HK-2 (cell line): ENCODE measurements at regions not wholly inside any gene's neighbourhood (a gene's known extent, or its start where the extent isn't known, plus 50 kb on each side); places are given as distances from the start of the nearest gene placed in this dataset.
"Not testable (repeated sequence)": the region's sequence is repeated elsewhere in the genome, so short reads cannot be mapped to it uniquely, and the experiment has no call there.

ENCODE experiments used
- DNase-seq: peaks from one replicate; pipeline ENCODE4 v3.0.0-alpha.2; 2018; ENCODE audit not compliant: unreplicated experiment

DNA sequence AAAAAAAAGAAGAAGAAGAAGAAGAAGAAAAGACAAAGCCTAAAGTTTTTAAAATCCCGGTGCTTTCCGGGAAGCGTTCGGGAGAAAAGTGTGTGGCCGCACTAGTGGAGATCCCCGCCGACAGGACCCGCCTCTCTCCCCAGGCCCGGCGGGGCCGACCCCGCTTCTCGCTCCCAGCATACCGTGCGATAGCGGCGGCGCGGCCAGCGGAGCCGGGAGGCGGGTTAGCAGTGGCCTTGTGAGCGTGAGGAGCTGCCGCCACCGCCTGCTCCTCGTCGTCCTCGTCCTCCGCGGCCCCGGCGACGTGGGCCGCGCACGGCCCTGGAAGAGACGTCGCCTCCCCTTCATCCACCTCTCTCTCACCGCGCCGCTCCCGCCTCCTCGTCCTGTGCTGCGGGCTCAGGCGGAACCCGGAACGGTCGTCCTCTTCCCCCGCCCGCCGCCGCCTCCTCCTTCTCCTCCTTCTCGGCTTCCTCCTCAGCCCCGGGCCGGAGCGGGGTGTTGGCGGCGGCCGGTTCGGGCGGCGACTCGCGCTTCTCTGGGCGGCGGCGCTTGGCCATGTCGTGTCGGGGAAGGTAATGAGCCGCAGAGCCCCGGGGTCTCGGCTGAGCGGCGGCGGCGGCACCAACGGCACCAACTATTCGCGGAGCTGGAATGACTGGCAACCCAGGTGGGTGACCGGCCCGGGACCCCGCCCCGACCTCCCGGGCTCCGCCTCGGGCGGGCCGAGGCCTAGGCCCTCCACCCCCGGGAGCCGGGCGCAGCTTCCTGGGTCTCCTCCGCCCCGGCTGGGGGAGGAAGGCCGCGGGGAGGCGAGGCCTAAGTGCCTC, 62.6 kb upstream of the CDR2 start:
- DNase-seq: peak; percentile 63

GRCh38 chr16:22436326-22436822, 62.0 kb upstream of the CDR2 start:
- DNase-seq: not testable (repeated sequence)

- not testable (repeated sequence) for DNase-seq
Observed at GRCh38 chr16:22431314-22431713, 56.9 kb upstream of the CDR2 start.

GRCh38 chr16:22428654-22429053, 54.2 kb upstream of the CDR2 start:
- no peak for DNase-seq

DNA sequence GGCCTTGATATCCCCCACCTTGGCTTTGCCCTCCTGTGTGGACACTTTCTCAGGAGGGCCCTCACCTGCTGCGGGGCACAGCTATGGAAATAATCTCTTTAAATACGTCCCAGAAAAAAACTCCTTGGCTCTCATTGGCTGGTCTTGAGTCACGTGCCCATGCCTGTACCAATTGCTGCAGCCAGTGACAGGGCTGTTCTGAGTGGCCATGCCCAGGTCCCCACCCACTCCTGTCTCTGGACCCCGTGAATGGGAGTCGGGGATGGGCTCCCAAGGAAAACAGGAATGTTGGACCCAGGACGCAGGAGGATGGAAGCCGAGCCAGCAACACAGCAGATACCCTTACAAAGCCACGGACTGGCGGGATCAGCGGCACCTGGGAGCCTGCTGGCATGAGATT, 53.1 kb upstream of the CDR2 start:
- DNase-seq: no peak

GRCh38 chr16:22425847-22426246, 51.4 kb upstream of the CDR2 start:
- DNase-seq: no peak

DNA sequence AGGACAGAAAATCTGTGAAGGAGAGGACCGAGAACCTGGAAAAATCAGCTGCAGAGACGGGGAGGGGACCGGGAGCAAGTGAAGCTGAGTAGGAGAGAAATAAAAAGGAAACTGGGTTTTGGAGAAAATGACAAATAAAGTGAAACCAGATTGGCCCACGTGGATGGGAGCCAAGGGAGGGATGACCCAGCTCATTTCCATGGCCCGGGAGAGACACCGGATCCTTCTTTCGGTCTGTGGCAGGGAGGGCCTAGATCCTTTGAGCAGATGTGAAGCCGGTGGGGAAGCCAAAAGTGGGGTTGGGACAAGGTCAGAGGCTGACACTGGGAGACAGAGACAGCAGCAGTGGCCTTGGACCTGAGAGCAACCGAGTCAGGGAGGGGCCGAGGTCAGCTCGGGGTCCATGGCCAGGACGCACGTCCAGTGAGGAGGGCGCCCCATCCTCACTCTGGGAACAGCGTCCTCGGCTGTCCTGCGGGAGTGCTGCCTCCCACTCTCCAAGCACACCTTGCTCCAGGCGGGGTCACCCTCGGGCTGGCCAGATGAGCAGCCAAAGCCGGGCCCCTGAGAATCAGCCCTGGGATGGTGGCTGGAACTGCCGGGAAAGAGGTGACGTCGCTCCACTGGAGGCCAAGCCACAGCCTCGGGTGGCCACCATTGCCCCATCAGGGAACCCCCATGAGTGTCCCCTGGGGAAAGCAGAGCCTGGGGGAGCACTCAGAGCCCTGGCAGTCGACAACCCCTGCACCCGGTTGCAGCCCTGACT, 50.8 kb upstream of the CDR2 start:
- DNase-seq: no peak

DNA sequence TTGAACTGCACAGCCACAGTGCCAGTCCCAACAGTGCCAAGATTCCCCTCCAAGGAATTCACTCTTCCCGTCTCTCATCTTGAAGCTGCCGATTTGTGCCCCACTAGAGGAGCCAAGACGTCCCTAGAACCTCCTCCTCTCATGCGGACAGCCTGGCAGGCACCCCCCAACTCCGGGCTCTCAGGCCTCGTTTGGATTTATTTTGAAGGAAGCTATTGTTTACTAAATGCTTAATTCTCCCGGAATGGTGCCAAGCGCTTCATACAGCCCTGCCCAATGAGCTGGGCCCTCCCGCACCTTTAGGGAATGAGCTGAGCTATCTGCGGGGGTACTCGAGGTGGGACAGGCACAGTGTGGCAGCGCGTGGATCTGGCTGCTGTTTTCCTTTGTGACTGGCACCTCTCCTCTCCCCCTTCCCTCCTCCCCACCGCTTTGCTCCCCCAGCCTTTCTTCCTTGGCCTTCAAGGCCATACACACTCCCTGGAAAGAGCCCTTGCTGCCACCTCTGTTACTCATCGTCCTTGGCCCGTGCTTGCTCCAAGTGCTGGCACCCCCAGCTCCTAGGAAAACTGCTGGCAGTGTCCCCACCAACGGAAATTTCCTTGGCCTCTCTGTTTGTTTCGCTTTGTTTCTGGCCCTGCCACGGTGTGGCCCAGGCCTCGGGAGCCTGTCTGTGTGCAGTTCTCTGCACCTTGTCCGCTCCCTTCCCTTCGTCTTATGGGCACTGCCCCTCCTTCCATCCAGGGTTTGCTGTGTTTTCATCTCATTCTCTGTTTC, 49.9 kb upstream of the CDR2 start:
- no peak for DNase-seq
